ENCODE measurements at regions not wholly inside any gene's neighbourhood (a gene's known extent, or its start where the extent isn't known, plus 50 kb on each side); places are given as distances from the start of the nearest gene placed in this dataset.
"Not testable (repeated sequence)": the region's sequence is repeated elsewhere in the genome, so short reads cannot be mapped to it uniquely, and the experiment has no call there.

GRCh38 chr15:20762422-20762821 is 103.7 kb downstream of the POTEB2 start:
- not testable (repeated sequence) for TF ChIP-seq CTCF, POLR2A (IDR thresholded peaks at IDR 0.05)
